SK-N-MC (cell line): ENCODE measurements at regions not wholly inside any gene's neighbourhood (a gene's known extent, or its start where the extent isn't known, plus 50 kb on each side); places are given as distances from the start of the nearest gene placed in this dataset.

Experiments used
- EZH2 ChIP-seq: fragments of 200-600 bp; sonication (generic); IDR thresholded peaks from one replicate; pipeline ENCODE4 v1.6.1; 2017; ENCODE audit warnings: antibody characterized with exemption
- FOXP2 ChIP-seq: optimal IDR thresholded peaks from 2 replicates; pipeline ENCODE3; 2011; ENCODE audit warnings: mild to moderate bottlenecking, moderate library complexity; ENCODE audit not compliant: insufficient read depth; ENCODE audit errors: extremely low read length, control extremely low read depth
- POLR2AphosphoS5 ChIP-seq: IDR thresholded peaks from 2 replicates; pipeline ENCODE4 v1.6.1; 2012; ENCODE audit warnings: mild to moderate bottlenecking, low read depth, low read length, borderline replicate concordance

DNA sequence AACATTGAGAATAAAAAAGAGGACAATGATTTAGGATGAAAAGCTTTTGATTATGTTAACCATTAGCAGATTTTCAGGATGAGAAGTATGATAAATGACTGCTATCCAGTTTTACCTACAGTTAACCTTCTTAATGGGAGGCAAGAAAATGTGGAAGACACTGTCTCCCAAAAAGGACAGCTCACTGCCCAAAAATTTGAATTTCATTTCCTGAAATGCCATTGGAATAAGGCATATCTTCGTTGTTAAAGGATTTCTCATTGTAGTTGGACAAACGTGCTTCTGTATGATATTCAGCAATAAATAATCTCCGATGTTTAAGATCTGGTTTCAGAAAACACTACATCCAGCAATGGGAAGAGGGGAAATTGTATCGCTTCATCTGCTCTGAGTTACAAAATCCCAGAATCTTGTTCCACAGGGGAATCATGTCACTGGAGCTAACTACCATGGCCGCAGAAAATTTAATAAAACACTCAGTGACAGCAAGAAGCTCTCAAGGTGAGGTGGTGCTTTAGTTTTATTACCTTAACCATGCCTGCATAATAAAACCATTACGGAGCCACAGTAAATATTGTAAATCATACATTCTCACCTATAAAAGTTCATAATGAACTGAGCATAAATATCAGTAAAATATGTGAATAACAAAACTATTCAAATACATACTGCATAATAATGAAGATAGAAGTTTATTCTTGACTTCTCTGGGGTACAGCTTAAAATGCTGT lies 552.3 kb downstream of the PCDH7 start:
- TF ChIP-seq POLR2AphosphoS5 (no peak), EZH2 (no peak), FOXP2 (no peak)
